ENCODE measurements at regions not wholly inside any gene's neighbourhood (a gene's known extent, or its start where the extent isn't known, plus 50 kb on each side); places are given as distances from the start of the nearest gene placed in this dataset.
A peak's percentile ranks its signal among the peaks of the same experiment; 100 is the strongest.

DNA sequence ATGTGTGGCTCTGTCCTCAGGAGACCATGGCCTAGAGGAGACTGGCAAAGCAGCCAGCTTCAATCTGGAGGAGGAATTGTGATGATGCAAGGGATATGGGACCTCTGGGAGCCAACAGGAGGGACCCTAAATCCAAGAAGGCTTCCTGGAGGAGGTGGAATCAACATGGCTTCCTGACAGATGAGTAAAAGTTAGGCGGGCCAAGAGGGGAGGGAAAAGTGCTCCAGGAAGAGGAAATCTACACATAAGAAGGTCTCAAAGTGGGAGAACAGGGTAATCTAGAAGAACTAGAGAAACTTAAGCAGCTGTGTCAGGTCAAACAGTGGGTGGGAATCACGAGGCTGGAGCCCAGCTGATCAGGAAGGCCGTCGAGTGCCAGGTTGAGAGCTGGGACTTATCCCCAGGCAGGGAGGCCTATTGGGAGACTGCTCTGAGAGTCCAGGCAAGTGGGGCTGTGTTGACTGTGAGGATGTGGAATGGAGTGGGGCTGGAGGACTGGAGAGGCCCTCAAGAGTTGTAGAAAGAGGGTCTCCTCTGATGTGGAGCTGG, 119.1 kb downstream of the C9orf50 start:
- peaks cover 2% of the 10 kb centered on the region for H3K4me1 ChIP-seq (ENCODE audit: control insufficient read depth, insufficient read depth, low read length, poor library complexity, severe bottlenecking)
- ATAC-seq (ENCODE audit: low read depth in 2 of 2) (no peak), DNase-seq (no peak)
- H3K36me3 ChIP-seq (ENCODE audit: control insufficient read depth, insufficient read depth, low read length): no peaks in the 10 kb centered on the region
- Mint-ChIP-seq H3K4me1 (peaks cover 6 to 14% (median 8%) of the 10 kb centered on the region in 4 donors), H3K27ac (peak overlapping the region in 1 of 3 donors; percentile 68), H3K4me3 (no peak overlapping the region), H3K27me3 (no peaks in the 10 kb centered on the region), H3K36me3 (peaks cover 3% of the 10 kb centered on the region), H3K9me3 (no peaks in the 10 kb centered on the region)
- H3K27ac ChIP-seq (ENCODE audit: insufficient read depth, low read length, poor library complexity, severe bottlenecking): no peak overlapping the region
- no peak overlapping the region for H3K4me3 ChIP-seq (ENCODE audit: low read depth, low read length)
- no peaks in the 10 kb centered on the region for H3K9me3 ChIP-seq (ENCODE audit: control insufficient read depth in 2 of 2, low read length in 2 of 2)
- H3K27me3 ChIP-seq (ENCODE audit: control insufficient read depth, insufficient read depth, low read length): no peaks in the 10 kb centered on the region

DNA sequence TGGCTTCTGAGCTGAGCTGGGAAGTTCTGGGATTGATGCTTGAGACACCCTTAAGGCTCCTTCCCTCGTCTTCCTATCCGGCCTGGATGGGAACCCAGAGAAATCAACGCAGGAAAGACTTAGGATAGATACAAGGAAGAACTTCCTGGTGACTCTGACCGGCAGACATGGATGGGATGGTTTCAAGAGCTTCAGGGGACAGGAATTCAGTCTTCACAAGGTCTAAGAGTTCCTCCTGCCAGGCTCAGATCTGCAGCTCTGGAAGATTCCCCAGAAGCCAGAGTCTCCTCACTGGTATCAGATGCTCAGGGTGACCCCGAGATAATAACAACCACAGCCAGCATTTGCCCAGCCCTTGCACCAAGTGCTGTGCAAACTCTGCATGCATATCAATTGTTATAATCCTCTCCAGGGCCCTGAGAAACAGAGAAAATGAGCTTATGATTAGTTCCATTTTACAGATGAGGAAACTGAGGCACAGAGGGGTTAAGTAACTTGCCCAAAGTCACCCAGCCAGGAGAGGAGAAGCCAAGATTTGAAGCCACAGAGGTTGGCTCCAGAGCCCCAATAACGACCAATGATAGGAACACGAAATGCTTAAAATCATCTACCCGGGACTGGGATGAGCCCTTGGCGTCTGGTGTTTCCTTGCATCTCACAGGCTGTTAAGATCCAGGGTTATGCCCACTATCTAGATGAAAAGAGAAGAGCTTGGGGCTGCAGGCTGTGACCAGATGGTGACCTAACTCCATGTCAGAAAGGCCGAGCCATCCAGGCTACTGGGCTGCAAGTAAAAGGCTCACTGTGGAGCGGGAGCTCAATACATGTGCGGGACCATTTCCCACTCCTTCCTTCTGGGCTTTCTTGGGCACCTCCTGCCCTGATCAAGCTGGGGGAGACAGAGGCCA, 119.8 kb downstream of the C9orf50 start:
- Mint-ChIP-seq H3K27me3 (no peaks in the 10 kb centered on the region), H3K36me3 (peaks cover 3% of the 10 kb centered on the region), H3K27ac (peak overlapping the region in 1 of 3 donors; percentile 23), H3K4me3 (no peak overlapping the region), H3K9me3 (peaks cover 0 to 1% (median 0%) of the 10 kb centered on the region in 7 donors), H3K4me1 (peaks cover 6 to 19% (median 11%) of the 10 kb centered on the region in 4 donors)
- no peak for DNase-seq
- no peaks in the 10 kb centered on the region for H3K9me3 ChIP-seq (ENCODE audit: control insufficient read depth in 2 of 2, low read length in 2 of 2)
- no peak overlapping the region for H3K27ac ChIP-seq (ENCODE audit: insufficient read depth, low read length, poor library complexity, severe bottlenecking)
- no peaks in the 10 kb centered on the region for H3K36me3 ChIP-seq (ENCODE audit: control insufficient read depth, insufficient read depth, low read length)
- no peaks in the 10 kb centered on the region for H3K27me3 ChIP-seq (ENCODE audit: control insufficient read depth, insufficient read depth, low read length)
- H3K4me1 ChIP-seq (ENCODE audit: control insufficient read depth, insufficient read depth, low read length, poor library complexity, severe bottlenecking): peaks cover 9% of the 10 kb centered on the region
- ATAC-seq (ENCODE audit: low read depth in 2 of 2): no peak
- no peak overlapping the region for H3K4me3 ChIP-seq (ENCODE audit: low read depth, low read length)

DNA sequence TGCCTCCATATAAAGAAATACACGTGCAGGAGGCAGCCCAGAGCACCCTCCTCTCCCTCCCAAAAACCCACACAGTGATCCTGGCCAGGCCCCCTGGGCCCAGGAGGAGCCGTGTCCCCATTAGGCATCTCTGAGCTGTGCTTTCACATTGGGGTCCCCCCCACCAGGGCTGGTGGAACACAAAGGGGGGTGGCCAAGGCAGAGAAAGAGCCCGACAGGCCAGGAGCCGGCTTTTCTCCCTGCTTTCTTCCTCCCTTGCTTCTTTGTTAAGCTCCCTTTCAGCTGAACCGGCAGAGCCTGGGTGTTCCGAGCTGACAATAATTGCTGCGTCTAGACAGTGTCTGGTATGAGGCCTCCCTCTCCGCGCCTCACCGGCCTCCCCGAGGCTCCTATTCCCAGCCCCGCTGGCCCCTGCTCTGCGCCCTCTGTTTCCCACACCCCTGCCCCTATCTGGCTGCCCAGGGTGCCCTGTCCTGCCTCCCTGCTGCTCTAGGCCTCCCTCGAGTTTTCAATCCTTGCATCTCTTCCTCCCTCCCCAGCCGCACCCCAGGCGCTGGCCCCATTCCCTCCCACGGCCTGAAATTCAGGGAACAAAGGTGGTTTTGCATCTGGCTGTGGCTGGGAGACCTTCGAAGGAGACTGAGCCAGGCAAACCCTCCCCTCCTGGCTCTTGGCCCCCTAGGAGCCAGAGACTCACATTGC, 120.6 kb downstream of the C9orf50 start:
- Histone ChIP-seq H3K27ac (ENCODE audit: insufficient read depth, low read length, poor library complexity, severe bottlenecking) (no peak overlapping the region), H3K36me3 (ENCODE audit: control insufficient read depth, insufficient read depth, low read length) (no peaks in the 10 kb centered on the region), H3K4me1 (ENCODE audit: control insufficient read depth, insufficient read depth, low read length, poor library complexity, severe bottlenecking) (peaks cover 17% of the 10 kb centered on the region), H3K9me3 (ENCODE audit: control insufficient read depth in 2 of 2, low read length in 2 of 2) (no peaks in the 10 kb centered on the region), H3K27me3 (ENCODE audit: control insufficient read depth, insufficient read depth, low read length) (no peaks in the 10 kb centered on the region), H3K4me3 (ENCODE audit: low read depth, low read length) (no peak overlapping the region)
- Mint-ChIP-seq H3K4me1 (peaks cover 6 to 27% (median 11%) of the 10 kb centered on the region in 4 donors), H3K27me3 (no peaks in the 10 kb centered on the region), H3K4me3 (no peak overlapping the region), H3K9me3 (peaks cover 0 to 1% (median 0%) of the 10 kb centered on the region in 7 donors), H3K36me3 (peaks cover 3% of the 10 kb centered on the region), H3K27ac (peak overlapping the region in 1 of 3 donors; percentile 23)
- DNase-seq (no peak), ATAC-seq (ENCODE audit: low read depth in 2 of 2) (no peak)

DNA sequence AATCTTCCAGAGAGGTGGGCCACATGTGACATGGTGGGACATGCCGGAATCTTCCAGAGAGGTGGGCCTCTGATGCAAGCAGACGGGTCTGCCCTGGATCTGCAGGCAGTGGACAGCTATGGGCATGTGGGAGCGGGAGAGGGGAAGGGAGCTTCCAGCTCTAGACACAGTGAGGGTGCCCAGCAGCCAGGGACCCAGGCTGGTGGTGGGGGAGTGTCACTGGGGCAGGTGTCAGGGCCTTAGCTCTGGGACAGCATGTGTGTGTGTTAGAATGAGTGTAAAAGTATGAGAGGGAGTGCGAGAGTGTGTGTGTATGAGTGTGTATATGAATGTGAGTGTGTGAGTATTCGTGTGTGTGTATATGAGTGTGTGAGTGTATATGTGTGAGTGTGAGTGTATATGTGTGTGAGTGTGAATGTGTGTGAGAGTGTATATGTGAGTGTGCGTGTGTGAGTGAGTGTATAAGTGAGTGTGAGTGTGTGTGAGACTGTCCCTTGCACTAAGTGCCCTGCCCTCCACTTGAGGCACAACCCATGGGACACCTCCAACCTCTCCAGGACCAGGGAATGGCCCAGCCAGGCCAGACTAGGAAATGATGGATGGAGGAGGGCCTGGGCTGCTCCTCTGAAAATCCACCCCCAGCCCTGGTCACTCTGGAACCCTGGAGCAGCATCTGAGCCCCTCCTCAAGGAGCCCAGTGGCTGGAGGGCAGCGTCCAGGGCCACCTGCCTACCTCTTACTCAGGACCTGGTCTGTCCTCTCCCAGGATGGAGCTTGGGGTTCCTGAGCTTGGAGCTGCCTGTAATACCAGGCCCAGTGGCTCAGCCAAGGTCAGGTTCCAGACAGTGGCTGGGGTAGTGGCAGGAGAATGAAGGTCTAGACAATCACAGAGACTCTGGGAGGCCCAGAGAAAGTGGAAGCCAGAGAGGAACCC, 122.2 kb downstream of the C9orf50 start:
- Histone ChIP-seq H3K9me3 (ENCODE audit: control insufficient read depth in 2 of 2, low read length in 2 of 2) (no peaks in the 10 kb centered on the region), H3K4me3 (ENCODE audit: low read depth, low read length) (no peak overlapping the region), H3K4me1 (ENCODE audit: control insufficient read depth, insufficient read depth, low read length, poor library complexity, severe bottlenecking) (peaks cover 19% of the 10 kb centered on the region), H3K27ac (ENCODE audit: insufficient read depth, low read length, poor library complexity, severe bottlenecking) (no peak overlapping the region), H3K27me3 (ENCODE audit: control insufficient read depth, insufficient read depth, low read length) (no peaks in the 10 kb centered on the region), H3K36me3 (ENCODE audit: control insufficient read depth, insufficient read depth, low read length) (no peaks in the 10 kb centered on the region)
- Mint-ChIP-seq H3K4me1 (peaks cover 0 to 22% (median 10%) of the 10 kb centered on the region in 4 donors), H3K36me3 (peaks cover 3% of the 10 kb centered on the region), H3K9me3 (peaks cover 0 to 1% (median 0%) of the 10 kb centered on the region in 7 donors), H3K27ac (peak overlapping the region in 1 of 3 donors; percentile 13), H3K4me3 (no peak overlapping the region), H3K27me3 (no peaks in the 10 kb centered on the region)
- ATAC-seq (ENCODE audit: low read depth in 2 of 2) (no peak), DNase-seq (no peak)

DNA sequence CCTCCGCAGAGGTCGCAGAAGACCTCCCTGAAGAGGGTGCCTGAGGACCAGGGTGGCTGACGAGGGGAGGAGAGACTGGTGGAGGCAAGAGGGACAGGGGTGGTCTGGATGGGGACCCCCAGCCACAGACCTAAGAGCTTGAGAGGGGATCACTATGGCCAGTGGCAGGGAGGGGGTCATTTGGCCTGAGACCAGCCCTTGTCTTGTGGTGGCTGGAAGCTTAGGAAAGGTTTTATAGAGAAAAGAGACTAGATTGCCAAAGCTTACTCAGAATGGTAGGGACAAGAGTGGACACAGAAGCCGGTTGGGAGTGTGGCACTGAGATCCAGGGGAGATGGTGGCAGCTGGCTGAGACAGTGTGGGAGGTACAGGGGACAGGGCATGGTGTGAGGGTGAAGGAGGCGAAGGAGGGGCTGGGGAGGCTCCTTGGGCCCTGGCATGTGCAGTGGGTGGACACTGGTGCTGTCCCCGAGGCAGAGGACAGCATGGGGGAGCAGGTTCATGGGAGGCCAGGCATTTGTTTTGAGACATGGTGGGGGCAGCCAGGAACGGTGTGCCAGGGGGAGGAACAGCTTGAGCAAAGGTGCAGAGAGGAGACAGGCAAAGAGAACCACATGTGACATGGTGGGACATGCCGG, 123.0 kb downstream of the C9orf50 start:
- H3K27me3 ChIP-seq (ENCODE audit: control insufficient read depth, insufficient read depth, low read length): no peaks in the 10 kb centered on the region
- Mint-ChIP-seq H3K27ac (peak overlapping the region; percentile 13 to 85 (median 70)), H3K27me3 (no peaks in the 10 kb centered on the region), H3K4me1 (peaks cover 0 to 29% (median 13%) of the 10 kb centered on the region in 4 donors), H3K9me3 (peaks cover 0 to 1% (median 0%) of the 10 kb centered on the region in 7 donors), H3K36me3 (peaks cover 8% of the 10 kb centered on the region), H3K4me3 (peak overlapping the region in 2 of 4 donors; percentile 41 to 74)
- DNase-seq (no peak), ATAC-seq (ENCODE audit: low read depth in 2 of 2) (no peak)
- H3K4me1 ChIP-seq (ENCODE audit: control insufficient read depth, insufficient read depth, low read length, poor library complexity, severe bottlenecking): peaks cover 19% of the 10 kb centered on the region
- no peak overlapping the region for H3K4me3 ChIP-seq (ENCODE audit: low read depth, low read length)
- H3K36me3 ChIP-seq (ENCODE audit: control insufficient read depth, insufficient read depth, low read length): no peaks in the 10 kb centered on the region
- H3K9me3 ChIP-seq (ENCODE audit: control insufficient read depth in 2 of 2, low read length in 2 of 2): no peaks in the 10 kb centered on the region
- H3K27ac ChIP-seq (ENCODE audit: insufficient read depth, low read length, poor library complexity, severe bottlenecking): no peak overlapping the region

DNA sequence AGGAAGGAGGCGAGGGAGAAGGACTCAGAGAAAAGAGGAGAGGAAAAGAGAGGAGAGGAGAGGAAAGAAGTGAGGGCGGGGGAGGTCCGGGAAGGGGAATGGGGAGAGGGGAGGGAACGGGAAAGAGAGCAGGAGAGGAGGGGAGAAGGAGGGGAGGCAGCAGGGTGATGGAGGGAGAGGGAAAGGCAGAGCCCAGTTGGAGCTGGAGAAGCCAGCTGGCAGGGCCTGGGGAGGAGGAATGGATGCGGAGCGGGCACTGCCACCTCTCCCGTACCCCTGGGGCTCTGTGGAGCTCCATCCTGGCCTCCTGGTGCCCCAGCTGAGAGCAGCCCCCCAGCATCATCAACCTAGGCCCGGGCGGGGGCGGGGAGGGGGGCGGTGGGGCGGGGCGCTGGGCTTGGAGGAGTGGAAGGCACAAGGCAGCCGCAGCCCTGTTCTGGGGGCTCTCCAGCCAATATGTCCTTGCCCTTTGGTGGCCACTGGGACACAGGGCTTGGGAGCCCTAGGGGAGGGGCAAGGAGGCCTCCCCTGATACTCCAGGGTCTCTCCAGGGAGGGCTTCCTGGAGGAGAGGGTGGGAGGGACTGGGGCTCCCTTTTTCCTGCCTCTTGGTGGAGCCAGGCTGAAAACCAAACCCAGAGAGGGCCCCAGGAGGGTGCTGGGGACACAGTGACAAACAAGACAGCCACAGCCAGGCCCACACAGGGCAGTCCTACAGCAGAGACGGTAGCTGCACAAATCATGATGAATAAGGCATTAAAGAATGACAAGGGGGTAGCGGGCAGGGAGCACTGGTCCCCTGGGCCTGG, 123.7 kb downstream of the C9orf50 start:
- Histone ChIP-seq H3K4me1 (ENCODE audit: control insufficient read depth, insufficient read depth, low read length, poor library complexity, severe bottlenecking) (peaks cover 19% of the 10 kb centered on the region), H3K4me3 (ENCODE audit: low read depth, low read length) (no peak overlapping the region), H3K27ac (ENCODE audit: insufficient read depth, low read length, poor library complexity, severe bottlenecking) (peak overlapping the region; percentile 47), H3K9me3 (ENCODE audit: control insufficient read depth in 2 of 2, low read length in 2 of 2) (no peaks in the 10 kb centered on the region), H3K27me3 (ENCODE audit: control insufficient read depth, insufficient read depth, low read length) (no peaks in the 10 kb centered on the region), H3K36me3 (ENCODE audit: control insufficient read depth, insufficient read depth, low read length) (no peaks in the 10 kb centered on the region)
- peak overlapping the region; percentile 13 to 96 (median 85) for H3K27ac Mint-ChIP-seq
- ATAC-seq (ENCODE audit: low read depth in 2 of 2): no peak
- peaks cover 8% of the 10 kb centered on the region for H3K36me3 Mint-ChIP-seq
- no peaks in the 10 kb centered on the region for H3K27me3 Mint-ChIP-seq
- DNase-seq: no peak
- H3K4me1 Mint-ChIP-seq: peaks cover 0 to 31% (median 16%) of the 10 kb centered on the region in 4 donors
- peak overlapping the region; percentile 70 to 80 (median 76) for H3K4me3 Mint-ChIP-seq
- peaks cover 0 to 1% (median 0%) of the 10 kb centered on the region in 7 donors for H3K9me3 Mint-ChIP-seq
